Bronchial epithelial cell (primary cell): ENCODE measurements at regions not wholly inside any gene's neighbourhood (a gene's known extent, or its start where the extent isn't known, plus 50 kb on each side); places are given as distances from the start of the nearest gene placed in this dataset.
A peak's percentile ranks its signal among the peaks of the same experiment; 100 is the strongest.

Experiments used
- DNase-seq: peaks from one replicate; pipeline ENCODE4 v3.0.0-alpha.2; 2010; ENCODE audit warnings: low read depth
- FAIRE-seq: peaks from 2 replicates; lab custom pipeline; 2011; peaks lifted over from hg19 to GRCh38; lab: Jason Lieb, UNC
- H3K27me3 ChIP-seq: 2 replicates; pipeline ENCODE4 v1.5.1; 2011; ENCODE audit warnings: low read length; ENCODE audit not compliant: control insufficient read depth, insufficient read depth
- H3K36me3 ChIP-seq: 2 replicates; pipeline ENCODE4 v1.5.1; 2011; ENCODE audit warnings: low read length; ENCODE audit not compliant: control insufficient read depth, insufficient read depth
- H3K4me3 ChIP-seq: 2 replicates; pipeline ENCODE4 v1.5.1; 2011; ENCODE audit warnings: mild to moderate bottlenecking, low read depth, low read length, control low read depth
- TF ChIP-seq, protein P1 (sequence below): IDR thresholded peaks from 2 replicates; pipeline ENCODE4 v1.5.1; 2011; ENCODE audit warnings: mild to moderate bottlenecking, moderate library complexity, low read length, control low read depth, inconsistent platforms; ENCODE audit not compliant: insufficient read depth, severe bottlenecking

DNA sequence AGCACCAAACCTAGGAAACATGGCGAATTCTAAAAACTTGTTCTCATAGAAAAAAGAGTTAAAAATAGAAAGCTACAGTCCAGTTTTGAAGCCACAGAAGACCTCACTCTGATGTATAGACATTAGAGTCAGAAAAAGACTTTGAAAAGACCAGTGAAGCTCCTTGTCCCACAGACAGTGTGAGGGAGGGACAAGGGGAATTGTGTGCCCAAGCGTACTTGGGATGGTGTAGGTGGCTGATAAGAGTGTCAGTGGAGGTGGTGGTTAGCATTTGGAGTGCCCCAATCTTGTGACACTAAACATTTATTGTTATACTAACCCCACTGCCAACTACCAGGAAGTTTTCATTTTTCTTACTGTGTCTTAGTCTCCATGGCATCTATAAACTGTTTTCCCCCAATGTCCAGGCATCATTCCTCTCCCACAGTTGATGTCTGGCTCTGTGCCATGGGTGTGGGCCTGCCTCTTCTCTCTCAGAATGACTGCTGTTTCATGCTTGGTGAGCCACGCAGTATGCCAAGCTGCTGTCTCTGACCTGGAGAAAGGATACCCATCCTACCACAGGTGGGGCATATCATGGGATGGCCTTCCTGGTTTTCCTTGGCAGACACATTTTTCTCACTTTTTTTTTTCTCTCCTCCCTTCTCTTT is 161.4 kb downstream of the RPIA start:
- TF ChIP-seq, protein P1, sequence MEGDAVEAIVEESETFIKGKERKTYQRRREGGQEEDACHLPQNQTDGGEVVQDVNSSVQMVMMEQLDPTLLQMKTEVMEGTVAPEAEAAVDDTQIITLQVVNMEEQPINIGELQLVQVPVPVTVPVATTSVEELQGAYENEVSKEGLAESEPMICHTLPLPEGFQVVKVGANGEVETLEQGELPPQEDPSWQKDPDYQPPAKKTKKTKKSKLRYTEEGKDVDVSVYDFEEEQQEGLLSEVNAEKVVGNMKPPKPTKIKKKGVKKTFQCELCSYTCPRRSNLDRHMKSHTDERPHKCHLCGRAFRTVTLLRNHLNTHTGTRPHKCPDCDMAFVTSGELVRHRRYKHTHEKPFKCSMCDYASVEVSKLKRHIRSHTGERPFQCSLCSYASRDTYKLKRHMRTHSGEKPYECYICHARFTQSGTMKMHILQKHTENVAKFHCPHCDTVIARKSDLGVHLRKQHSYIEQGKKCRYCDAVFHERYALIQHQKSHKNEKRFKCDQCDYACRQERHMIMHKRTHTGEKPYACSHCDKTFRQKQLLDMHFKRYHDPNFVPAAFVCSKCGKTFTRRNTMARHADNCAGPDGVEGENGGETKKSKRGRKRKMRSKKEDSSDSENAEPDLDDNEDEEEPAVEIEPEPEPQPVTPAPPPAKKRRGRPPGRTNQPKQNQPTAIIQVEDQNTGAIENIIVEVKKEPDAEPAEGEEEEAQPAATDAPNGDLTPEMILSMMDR, result no peak
- no peaks in the 10 kb centered on the region for H3K27me3 ChIP-seq
- DNase-seq (no peak), FAIRE-seq (peak; percentile 68)
- no peak overlapping the region for H3K4me3 ChIP-seq
- no peaks in the 10 kb centered on the region for H3K36me3 ChIP-seq

DNA sequence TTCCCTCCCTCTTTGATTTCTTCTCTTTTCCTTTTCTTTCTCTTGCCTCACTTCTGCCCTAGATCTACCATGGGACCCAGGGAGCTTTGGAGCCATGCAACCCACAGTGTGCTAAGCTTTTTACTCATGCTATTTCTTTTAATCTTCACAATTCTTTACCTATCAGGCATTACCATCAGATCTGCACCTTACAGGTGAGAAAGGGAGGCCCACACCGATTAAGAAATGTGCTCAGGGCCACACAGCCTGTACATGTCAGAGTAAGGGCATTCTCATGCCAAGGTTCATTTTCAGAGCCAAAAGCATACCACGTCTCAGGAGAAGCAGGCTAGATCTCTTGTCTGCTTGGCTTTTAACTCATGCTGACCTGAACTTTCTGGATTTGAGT is 161.9 kb downstream of the RPIA start:
- Histone ChIP-seq H3K27me3 (no peaks in the 10 kb centered on the region), H3K36me3 (no peaks in the 10 kb centered on the region), H3K4me3 (no peak overlapping the region)
- DNase-seq (no peak), FAIRE-seq (peak; percentile 18)
- TF ChIP-seq, protein P1, result no peak

DNA sequence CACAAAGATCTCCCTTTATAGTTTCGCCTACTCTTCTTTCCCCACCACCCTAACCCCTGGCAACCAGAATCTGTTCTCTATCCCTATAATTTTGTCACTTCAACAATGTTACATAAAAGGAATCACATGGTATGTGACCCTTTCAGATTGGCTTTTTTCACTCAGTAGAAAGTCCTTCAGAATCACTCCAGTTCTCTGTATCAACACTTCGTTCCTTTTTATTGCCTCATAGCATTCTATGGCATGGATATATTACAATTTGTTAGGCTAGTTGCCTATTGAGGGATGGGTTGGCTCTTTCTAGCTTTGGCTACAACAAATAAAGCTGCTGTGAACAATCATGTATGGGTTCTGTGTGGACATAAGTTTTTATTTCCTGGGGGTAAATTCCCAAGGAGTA is 163.1 kb downstream of the RPIA start:
- DNase-seq, result no peak
- Histone ChIP-seq H3K27me3 (no peaks in the 10 kb centered on the region), H3K36me3 (no peaks in the 10 kb centered on the region), H3K4me3 (no peak overlapping the region)
- TF ChIP-seq, protein P1, result no peak
- no peak for FAIRE-seq

DNA sequence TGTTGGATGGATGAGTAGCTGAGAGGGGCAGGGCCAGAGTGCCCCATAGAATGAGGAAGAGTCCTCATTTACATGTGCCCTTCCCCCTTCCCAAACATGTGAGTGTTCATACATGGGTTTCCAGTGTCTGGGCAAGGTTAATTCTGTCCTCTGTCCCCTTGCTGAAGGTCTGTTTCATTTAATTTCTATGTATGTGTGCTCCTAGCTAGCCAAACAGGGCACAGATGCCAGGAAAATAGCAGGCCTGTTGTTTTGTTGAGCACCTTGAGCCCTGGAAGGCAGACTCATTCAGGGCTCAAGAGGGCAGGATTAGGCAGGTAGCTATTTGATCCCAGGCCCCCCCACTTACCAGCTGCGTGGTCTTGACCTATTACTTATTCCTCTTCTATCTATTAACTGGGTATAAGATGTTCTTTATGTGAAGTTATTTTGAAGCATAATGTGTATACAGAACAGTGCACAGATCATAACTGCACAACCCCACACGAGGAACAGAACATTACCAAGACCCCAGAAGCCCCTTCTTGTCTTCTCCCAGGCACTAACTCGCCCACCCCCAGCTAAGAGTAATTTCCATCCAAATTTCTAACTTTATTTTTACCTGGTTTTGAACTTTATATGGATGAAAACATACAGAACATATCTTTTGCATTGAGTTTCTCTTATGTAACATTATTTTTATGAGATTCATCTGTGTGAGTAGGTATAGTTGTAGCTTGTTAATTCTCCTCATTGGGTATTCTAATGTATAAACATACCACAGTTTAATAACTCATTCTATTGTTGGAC is 164.3 kb downstream of the RPIA start:
- no peak for DNase-seq
- no peaks in the 10 kb centered on the region for H3K36me3 ChIP-seq
- no peak for FAIRE-seq
- TF ChIP-seq, protein P1, result no peak
- H3K27me3 ChIP-seq, result no peaks in the 10 kb centered on the region
- no peak overlapping the region for H3K4me3 ChIP-seq

DNA sequence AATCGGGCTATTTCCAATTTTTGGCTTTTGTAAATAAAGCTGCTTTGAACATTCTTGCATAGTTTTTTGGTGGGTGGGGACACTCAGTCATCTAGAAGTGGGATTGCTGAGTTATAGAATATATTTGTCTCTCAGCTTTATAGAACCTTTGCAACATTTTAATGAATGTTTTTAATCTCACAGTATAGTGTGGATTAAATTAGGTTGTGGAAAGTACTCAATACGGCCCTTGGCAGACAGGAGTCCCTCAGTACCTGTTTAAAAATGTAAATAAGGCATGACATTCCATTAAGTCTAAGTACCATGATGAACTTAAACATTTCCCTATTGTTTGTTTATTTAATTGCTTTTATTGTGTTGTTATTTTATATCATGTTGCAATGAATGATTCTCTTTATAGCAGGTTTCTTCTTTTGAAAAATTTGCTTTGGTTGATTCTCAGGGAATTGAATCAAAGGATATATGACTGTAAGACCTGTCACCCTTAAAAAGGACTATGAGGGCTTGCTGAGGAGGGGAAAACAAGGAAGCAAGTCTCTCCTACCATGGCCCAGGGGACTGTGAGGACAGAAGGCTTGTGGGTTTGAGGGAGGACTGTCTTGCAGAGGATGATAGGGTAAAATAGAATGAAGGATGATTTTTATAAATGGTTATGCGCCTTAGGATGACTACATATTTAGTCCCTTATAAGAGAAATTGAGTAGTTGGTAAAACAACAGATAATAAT is 165.1 kb downstream of the RPIA start:
- Histone ChIP-seq H3K4me3 (no peak overlapping the region), H3K27me3 (no peaks in the 10 kb centered on the region), H3K36me3 (no peaks in the 10 kb centered on the region)
- TF ChIP-seq, protein P1, result no peak
- no peak for FAIRE-seq
- DNase-seq, result no peak
